ENCODE measurements at regions not wholly inside any gene's neighbourhood (a gene's known extent, or its start where the extent isn't known, plus 50 kb on each side); places are given as distances from the start of the nearest gene placed in this dataset.

- TF ChIP-seq CTCF (IDR thresholded peaks at IDR 0.05; ENCODE audit: low read depth, low read length, poor library complexity, severe bottlenecking): no peak
- TF ChIP-seq EZH2phosphoT487 (IDR thresholded peaks at IDR 0.05; ENCODE audit: borderline replicate concordance, low read length): no peak
Observed at GRCh38 chr2:14828968-14829367, 196.5 kb downstream of the LRATD1 start.

All from DOHH2 (cell line).